22Rv1 (cell line): ENCODE measurements at regions not wholly inside any gene's neighbourhood (a gene's known extent, or its start where the extent isn't known, plus 50 kb on each side); places are given as distances from the start of the nearest gene placed in this dataset.

ENCODE experiments used
- ZFX ChIP-seq: fragments of 450-650 bp; IDR thresholded peaks from 2 replicates; pipeline ENCODE4 v1.6.1; 2017; ENCODE audit warnings: antibody characterized with exemption, borderline replicate concordance
- TF ChIP-seq, protein P1 (sequence below): fragments of 450-650 bp; IDR thresholded peaks from 2 replicates; pipeline ENCODE4 v1.5.1; 2017; ENCODE audit warnings: mild to moderate bottlenecking

DNA sequence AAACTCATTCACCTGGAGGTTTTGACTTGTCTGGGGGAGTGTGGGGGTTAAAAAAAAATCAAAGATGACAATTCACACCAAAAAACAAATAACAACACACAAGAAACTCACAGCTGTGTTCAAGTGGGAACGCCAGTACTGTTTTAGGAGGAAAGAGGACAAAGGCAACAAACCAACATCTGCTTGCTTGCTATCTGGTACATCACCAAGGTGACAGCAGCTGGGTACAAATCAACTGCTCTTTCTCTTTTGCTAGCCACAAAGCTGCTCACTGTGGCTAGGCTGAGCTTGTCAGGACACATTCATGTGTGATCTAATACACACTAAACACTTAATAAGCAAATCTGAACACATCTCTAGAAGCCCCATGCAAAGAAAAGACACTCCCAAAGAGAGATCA, 128.0 kb upstream of the RAP1B start:
- TF ChIP-seq, protein P1, sequence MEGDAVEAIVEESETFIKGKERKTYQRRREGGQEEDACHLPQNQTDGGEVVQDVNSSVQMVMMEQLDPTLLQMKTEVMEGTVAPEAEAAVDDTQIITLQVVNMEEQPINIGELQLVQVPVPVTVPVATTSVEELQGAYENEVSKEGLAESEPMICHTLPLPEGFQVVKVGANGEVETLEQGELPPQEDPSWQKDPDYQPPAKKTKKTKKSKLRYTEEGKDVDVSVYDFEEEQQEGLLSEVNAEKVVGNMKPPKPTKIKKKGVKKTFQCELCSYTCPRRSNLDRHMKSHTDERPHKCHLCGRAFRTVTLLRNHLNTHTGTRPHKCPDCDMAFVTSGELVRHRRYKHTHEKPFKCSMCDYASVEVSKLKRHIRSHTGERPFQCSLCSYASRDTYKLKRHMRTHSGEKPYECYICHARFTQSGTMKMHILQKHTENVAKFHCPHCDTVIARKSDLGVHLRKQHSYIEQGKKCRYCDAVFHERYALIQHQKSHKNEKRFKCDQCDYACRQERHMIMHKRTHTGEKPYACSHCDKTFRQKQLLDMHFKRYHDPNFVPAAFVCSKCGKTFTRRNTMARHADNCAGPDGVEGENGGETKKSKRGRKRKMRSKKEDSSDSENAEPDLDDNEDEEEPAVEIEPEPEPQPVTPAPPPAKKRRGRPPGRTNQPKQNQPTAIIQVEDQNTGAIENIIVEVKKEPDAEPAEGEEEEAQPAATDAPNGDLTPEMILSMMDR, result no peak
- no peak for TF ChIP-seq ZFX
